PC-9 (cell line): ENCODE measurements at regions not wholly inside any gene's neighbourhood (a gene's known extent, or its start where the extent isn't known, plus 50 kb on each side); places are given as distances from the start of the nearest gene placed in this dataset.

ENCODE experiments used
- EZH2 ChIP-seq: fragments of 200-600 bp; sonication (generic); IDR thresholded peaks from 2 replicates; pipeline ENCODE4 v1.8.0; 2017; ENCODE audit warnings: antibody characterized with exemption, low read depth
- TF ChIP-seq, protein P1 (sequence below): fragments of 200-600 bp; sonication (generic); conservative IDR thresholded peaks from 2 replicates; pipeline ENCODE4 v1.6.1; 2017; ENCODE audit warnings: mixed run types, antibody characterized with exemption, mild to moderate bottlenecking, moderate library complexity

DNA sequence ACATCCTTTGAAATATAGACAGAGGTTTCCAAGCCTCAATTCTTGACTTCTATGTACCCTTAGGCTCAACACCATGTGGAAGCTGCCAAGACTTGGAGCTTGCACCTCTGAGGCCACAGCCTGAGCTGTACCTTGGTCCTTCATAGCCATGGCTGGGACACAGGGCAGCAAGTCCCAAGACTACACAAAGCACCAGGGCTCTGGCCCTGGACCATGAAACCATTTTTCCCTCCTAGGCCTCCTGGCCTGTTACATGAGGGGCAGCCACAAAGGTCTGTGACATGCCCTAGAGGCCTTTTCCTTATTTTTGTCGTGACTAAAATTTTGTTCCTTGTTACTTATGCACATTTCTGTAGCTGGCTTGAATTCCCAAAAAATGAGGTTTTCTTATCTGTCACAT is 953.1 kb upstream of the ADGRL4 start:
- TF ChIP-seq, protein P1, sequence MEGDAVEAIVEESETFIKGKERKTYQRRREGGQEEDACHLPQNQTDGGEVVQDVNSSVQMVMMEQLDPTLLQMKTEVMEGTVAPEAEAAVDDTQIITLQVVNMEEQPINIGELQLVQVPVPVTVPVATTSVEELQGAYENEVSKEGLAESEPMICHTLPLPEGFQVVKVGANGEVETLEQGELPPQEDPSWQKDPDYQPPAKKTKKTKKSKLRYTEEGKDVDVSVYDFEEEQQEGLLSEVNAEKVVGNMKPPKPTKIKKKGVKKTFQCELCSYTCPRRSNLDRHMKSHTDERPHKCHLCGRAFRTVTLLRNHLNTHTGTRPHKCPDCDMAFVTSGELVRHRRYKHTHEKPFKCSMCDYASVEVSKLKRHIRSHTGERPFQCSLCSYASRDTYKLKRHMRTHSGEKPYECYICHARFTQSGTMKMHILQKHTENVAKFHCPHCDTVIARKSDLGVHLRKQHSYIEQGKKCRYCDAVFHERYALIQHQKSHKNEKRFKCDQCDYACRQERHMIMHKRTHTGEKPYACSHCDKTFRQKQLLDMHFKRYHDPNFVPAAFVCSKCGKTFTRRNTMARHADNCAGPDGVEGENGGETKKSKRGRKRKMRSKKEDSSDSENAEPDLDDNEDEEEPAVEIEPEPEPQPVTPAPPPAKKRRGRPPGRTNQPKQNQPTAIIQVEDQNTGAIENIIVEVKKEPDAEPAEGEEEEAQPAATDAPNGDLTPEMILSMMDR = no peak
- TF ChIP-seq EZH2 = no peak
